ENCODE measurements at regions not wholly inside any gene's neighbourhood (a gene's known extent, or its start where the extent isn't known, plus 50 kb on each side); places are given as distances from the start of the nearest gene placed in this dataset.

DNA sequence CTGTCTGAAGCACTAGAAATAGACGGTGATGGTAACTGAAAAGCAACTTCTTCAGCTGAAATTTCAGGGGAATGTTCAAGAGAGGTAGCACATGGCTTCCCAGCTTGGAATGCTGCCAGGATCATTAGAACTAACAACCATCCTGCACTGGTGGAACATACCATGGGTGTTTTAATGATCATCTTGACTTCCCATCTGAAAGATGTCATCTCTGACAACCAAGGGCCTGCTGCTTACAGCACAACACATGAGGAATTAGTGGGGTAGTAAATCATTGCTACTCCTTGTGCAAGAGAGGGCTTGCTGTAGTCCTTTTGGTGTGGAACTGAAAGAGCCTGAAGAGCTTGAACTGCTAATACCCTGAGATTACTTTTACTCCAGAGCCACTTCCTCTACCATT lies 853.7 kb downstream of the MCTP2 start:
- H3K27ac ChIP-seq (replicated peaks) = no peak overlapping the region
- DNase-seq (ENCODE audit: low read depth in 1 of 2, low spot score in 1 of 2) = no peak
- TF ChIP-seq GABPA (IDR thresholded peaks at IDR 0.05; ENCODE audit: low read depth) (no peak), CTCF (IDR thresholded peaks at IDR 0.05; ENCODE audit: insufficient read depth, low read length) (no peak), SPI1 (IDR thresholded peaks at IDR 0.05; ENCODE audit: borderline replicate concordance, low read depth) (no peak), POLR2AphosphoS5 (IDR thresholded peaks at IDR 0.05; ENCODE audit: low read depth) (no peak), REST (IDR thresholded peaks at IDR 0.05; ENCODE audit: insufficient replicate concordance, low read depth) (no peak)
- peaks cover 5% of the 10 kb centered on the region for H3K27me3 ChIP-seq (ENCODE audit: insufficient read depth, poor library complexity, severe bottlenecking)
- no peak overlapping the region for H3K4me3 ChIP-seq (replicated peaks; ENCODE audit: insufficient read depth, low read length)

- no peak for DNase-seq (ENCODE audit: low read depth in 1 of 2, low spot score in 1 of 2)
These were observed 855.3 kb downstream of the MCTP2 start for GRCh38 chr15:95086531-95087252.

GRCh38 chr15:95087253-95087609 lies 855.9 kb downstream of the MCTP2 start:
- peaks cover 5% of the 10 kb centered on the region for H3K27me3 ChIP-seq (ENCODE audit: insufficient read depth, poor library complexity, severe bottlenecking)
- DNase-seq (ENCODE audit: low read depth in 1 of 2, low spot score in 1 of 2) = no peak
- no peak overlapping the region for H3K4me3 ChIP-seq (replicated peaks; ENCODE audit: insufficient read depth, low read length)
- TF ChIP-seq SPI1 (IDR thresholded peaks at IDR 0.05; ENCODE audit: borderline replicate concordance, low read depth) = no peak
- TF ChIP-seq POLR2AphosphoS5 (IDR thresholded peaks at IDR 0.05; ENCODE audit: low read depth) = no peak
- no peak for TF ChIP-seq GABPA (IDR thresholded peaks at IDR 0.05; ENCODE audit: low read depth)
- no peak for TF ChIP-seq REST (IDR thresholded peaks at IDR 0.05; ENCODE audit: insufficient replicate concordance, low read depth)
- no peak for TF ChIP-seq CTCF (IDR thresholded peaks at IDR 0.05; ENCODE audit: insufficient read depth, low read length)
- H3K27ac ChIP-seq (replicated peaks) = no peak overlapping the region

More at GRCh38 chr15:95086531-95087252, 855.3 kb downstream of the MCTP2 start:
- peaks cover 5% of the 10 kb centered on the region for H3K27me3 ChIP-seq (ENCODE audit: insufficient read depth, poor library complexity, severe bottlenecking)
- TF ChIP-seq CTCF (IDR thresholded peaks at IDR 0.05; ENCODE audit: insufficient read depth, low read length) = no peak
- TF ChIP-seq POLR2AphosphoS5 (IDR thresholded peaks at IDR 0.05; ENCODE audit: low read depth) = no peak
- H3K27ac ChIP-seq (replicated peaks) = no peak overlapping the region
- no peak overlapping the region for H3K4me3 ChIP-seq (replicated peaks; ENCODE audit: insufficient read depth, low read length)

DNA sequence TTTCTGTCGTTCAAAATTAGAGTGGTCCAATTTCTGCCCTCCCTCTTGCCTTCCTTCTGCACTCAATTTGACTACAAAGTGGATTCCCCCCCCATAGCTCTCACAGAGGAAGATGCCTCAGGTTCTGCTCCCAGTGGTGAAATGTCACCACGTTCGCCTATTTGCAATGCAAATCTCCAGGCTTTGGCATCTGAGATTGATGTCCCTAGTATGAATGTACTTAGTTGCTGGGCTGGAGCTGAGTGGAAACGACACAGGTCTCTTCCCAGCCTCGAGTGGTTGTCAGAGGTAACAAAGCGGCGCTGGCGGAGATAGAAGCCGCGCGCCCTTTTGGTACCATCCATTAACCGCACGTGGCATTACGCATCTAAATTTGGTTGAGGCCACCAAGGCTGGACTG lies 860.1 kb downstream of the MCTP2 start:
- TF ChIP-seq POLR2AphosphoS5 (IDR thresholded peaks at IDR 0.05; ENCODE audit: low read depth) = no peak
- TF ChIP-seq GABPA (IDR thresholded peaks at IDR 0.05; ENCODE audit: low read depth) = no peak
- no peak for DNase-seq (ENCODE audit: low read depth in 1 of 2, low spot score in 1 of 2)
- Histone ChIP-seq H3K27me3 (ENCODE audit: insufficient read depth, poor library complexity, severe bottlenecking) (peaks cover under 1% of the 10 kb centered on the region), H3K4me3 (replicated peaks; ENCODE audit: insufficient read depth, low read length) (no peak overlapping the region), H3K27ac (replicated peaks) (no peak overlapping the region)
